ENCODE measurements at regions not wholly inside any gene's neighbourhood (a gene's known extent, or its start where the extent isn't known, plus 50 kb on each side); places are given as distances from the start of the nearest gene placed in this dataset.

GRCh38 chr15:47534673-47535072, 182.6 kb upstream of the SEMA6D start:
- no peak for DNase-seq (ENCODE audit: low read depth in 2 of 2, low spot score in 1 of 2)

- DNase-seq (ENCODE audit: low read depth in 2 of 2, low spot score in 1 of 2) = no peak
Measured at GRCh38 chr15:47541562-47541961, 175.7 kb upstream of the SEMA6D start.

- no peak for DNase-seq (ENCODE audit: low read depth in 2 of 2, low spot score in 1 of 2)
Measured at GRCh38 chr15:47542312-47542989, 174.9 kb upstream of the SEMA6D start.

GRCh38 chr15:47548231-47548630, 169.1 kb upstream of the SEMA6D start:
- DNase-seq (ENCODE audit: low read depth in 2 of 2, low spot score in 1 of 2) = no peak

GRCh38 chr15:47548986-47549385, 168.3 kb upstream of the SEMA6D start:
- no peak for DNase-seq (ENCODE audit: low read depth in 2 of 2, low spot score in 1 of 2)

- no peak for DNase-seq (ENCODE audit: low read depth in 2 of 2, low spot score in 1 of 2)
Measured at GRCh38 chr15:47551079-47551478, 166.2 kb upstream of the SEMA6D start.

GRCh38 chr15:47551546-47551945, 165.8 kb upstream of the SEMA6D start:
- no peak for DNase-seq (ENCODE audit: low read depth in 2 of 2, low spot score in 1 of 2)

GRCh38 chr15:47552978-47553608, 164.2 kb upstream of the SEMA6D start:
- DNase-seq (ENCODE audit: low read depth in 2 of 2, low spot score in 1 of 2) = no peak

GRCh38 chr15:47553947-47554346, 163.4 kb upstream of the SEMA6D start:
- no peak for DNase-seq (ENCODE audit: low read depth in 2 of 2, low spot score in 1 of 2)

- DNase-seq (ENCODE audit: low read depth in 2 of 2, low spot score in 1 of 2) = no peak
Measured at GRCh38 chr15:47561102-47561501, 156.2 kb upstream of the SEMA6D start.

GRCh38 chr15:47565949-47566348, 151.4 kb upstream of the SEMA6D start:
- DNase-seq (ENCODE audit: low read depth in 2 of 2, low spot score in 1 of 2) = no peak

- DNase-seq (ENCODE audit: low read depth in 2 of 2, low spot score in 1 of 2) = no peak
Measured at GRCh38 chr15:47566610-47567009, 150.7 kb upstream of the SEMA6D start.

GRCh38 chr15:47568030-47568429, 149.3 kb upstream of the SEMA6D start:
- no peak for DNase-seq (ENCODE audit: low read depth in 2 of 2, low spot score in 1 of 2)

- DNase-seq (ENCODE audit: low read depth in 2 of 2, low spot score in 1 of 2) = no peak
Measured at GRCh38 chr15:47570044-47570443, 147.3 kb upstream of the SEMA6D start.

GRCh38 chr15:47570451-47570850, 146.9 kb upstream of the SEMA6D start:
- no peak for DNase-seq (ENCODE audit: low read depth in 2 of 2, low spot score in 1 of 2)

GRCh38 chr15:47570881-47571640, 146.2 kb upstream of the SEMA6D start:
- DNase-seq (ENCODE audit: low read depth in 2 of 2, low spot score in 1 of 2) = no peak

- no peak for DNase-seq (ENCODE audit: low read depth in 2 of 2, low spot score in 1 of 2)
Measured at GRCh38 chr15:47573673-47574072, 143.6 kb upstream of the SEMA6D start.

- no peak for DNase-seq (ENCODE audit: low read depth in 2 of 2, low spot score in 1 of 2)
Measured at GRCh38 chr15:47577000-47577399, 140.3 kb upstream of the SEMA6D start.

GRCh38 chr15:47577461-47577860, 139.8 kb upstream of the SEMA6D start:
- no peak for DNase-seq (ENCODE audit: low read depth in 2 of 2, low spot score in 1 of 2)

GRCh38 chr15:47582233-47582632, 135.1 kb upstream of the SEMA6D start:
- no peak for DNase-seq (ENCODE audit: low read depth in 2 of 2, low spot score in 1 of 2)

- no peak for DNase-seq (ENCODE audit: low read depth in 2 of 2, low spot score in 1 of 2)
Measured at GRCh38 chr15:47584316-47584715, 133.0 kb upstream of the SEMA6D start.

- DNase-seq (ENCODE audit: low read depth in 2 of 2, low spot score in 1 of 2) = no peak
Measured at GRCh38 chr15:47586653-47587224, 130.6 kb upstream of the SEMA6D start.
